ENCODE measurements at regions not wholly inside any gene's neighbourhood (a gene's known extent, or its start where the extent isn't known, plus 50 kb on each side); places are given as distances from the start of the nearest gene placed in this dataset.

- CTCF ChIA-PET, result no interaction called here
- no TSS peak for BruUV-seq (replicated peaks)
- H3K4me3 Mint-ChIP-seq (ENCODE audit: low read depth, unreplicated experiment), result no peak overlapping the region
- H3K27ac Mint-ChIP-seq (ENCODE audit: unreplicated experiment), result no peak overlapping the region
- TF ChIP-seq, protein P1, sequence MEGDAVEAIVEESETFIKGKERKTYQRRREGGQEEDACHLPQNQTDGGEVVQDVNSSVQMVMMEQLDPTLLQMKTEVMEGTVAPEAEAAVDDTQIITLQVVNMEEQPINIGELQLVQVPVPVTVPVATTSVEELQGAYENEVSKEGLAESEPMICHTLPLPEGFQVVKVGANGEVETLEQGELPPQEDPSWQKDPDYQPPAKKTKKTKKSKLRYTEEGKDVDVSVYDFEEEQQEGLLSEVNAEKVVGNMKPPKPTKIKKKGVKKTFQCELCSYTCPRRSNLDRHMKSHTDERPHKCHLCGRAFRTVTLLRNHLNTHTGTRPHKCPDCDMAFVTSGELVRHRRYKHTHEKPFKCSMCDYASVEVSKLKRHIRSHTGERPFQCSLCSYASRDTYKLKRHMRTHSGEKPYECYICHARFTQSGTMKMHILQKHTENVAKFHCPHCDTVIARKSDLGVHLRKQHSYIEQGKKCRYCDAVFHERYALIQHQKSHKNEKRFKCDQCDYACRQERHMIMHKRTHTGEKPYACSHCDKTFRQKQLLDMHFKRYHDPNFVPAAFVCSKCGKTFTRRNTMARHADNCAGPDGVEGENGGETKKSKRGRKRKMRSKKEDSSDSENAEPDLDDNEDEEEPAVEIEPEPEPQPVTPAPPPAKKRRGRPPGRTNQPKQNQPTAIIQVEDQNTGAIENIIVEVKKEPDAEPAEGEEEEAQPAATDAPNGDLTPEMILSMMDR (IDR thresholded peaks at IDR 0.05; ENCODE audit: unreplicated experiment), result no peak
- H3K36me3 Mint-ChIP-seq (ENCODE audit: insufficient read depth, unreplicated experiment), result no peaks in the 10 kb centered on the region
- intact Hi-C loops (cut with micrococcal nuclease; ENCODE audit: unreplicated experiment), result no loop called here
- H3K4me1 Mint-ChIP-seq (ENCODE audit: low read depth, unreplicated experiment), result peaks cover 8% of the 10 kb centered on the region
- DNase-seq, result no peak
- no peaks in the 10 kb centered on the region for H3K27me3 Mint-ChIP-seq (ENCODE audit: unreplicated experiment)
- H3K9me3 Mint-ChIP-seq (ENCODE audit: low read depth, unreplicated experiment), result no peaks in the 10 kb centered on the region
Observed at GRCh38 chr2:144211826-144212225, 308.1 kb downstream of the ZEB2 start.

- CTCF ChIA-PET, result no interaction called here
- no peak for DNase-seq
- TF ChIP-seq, protein P1 (IDR thresholded peaks at IDR 0.05; ENCODE audit: unreplicated experiment), result no peak
- Mint-ChIP-seq H3K27ac (ENCODE audit: unreplicated experiment) (no peak overlapping the region), H3K9me3 (ENCODE audit: low read depth, unreplicated experiment) (no peaks in the 10 kb centered on the region), H3K4me3 (ENCODE audit: low read depth, unreplicated experiment) (no peak overlapping the region), H3K4me1 (ENCODE audit: low read depth, unreplicated experiment) (peaks cover 6% of the 10 kb centered on the region), H3K27me3 (ENCODE audit: unreplicated experiment) (no peaks in the 10 kb centered on the region), H3K36me3 (ENCODE audit: insufficient read depth, unreplicated experiment) (no peaks in the 10 kb centered on the region)
- BruUV-seq (replicated peaks), result no TSS peak
- intact Hi-C loops (cut with micrococcal nuclease; ENCODE audit: unreplicated experiment), result no loop called here
Observed at GRCh38 chr2:144211065-144211464, 308.9 kb downstream of the ZEB2 start.

DNA sequence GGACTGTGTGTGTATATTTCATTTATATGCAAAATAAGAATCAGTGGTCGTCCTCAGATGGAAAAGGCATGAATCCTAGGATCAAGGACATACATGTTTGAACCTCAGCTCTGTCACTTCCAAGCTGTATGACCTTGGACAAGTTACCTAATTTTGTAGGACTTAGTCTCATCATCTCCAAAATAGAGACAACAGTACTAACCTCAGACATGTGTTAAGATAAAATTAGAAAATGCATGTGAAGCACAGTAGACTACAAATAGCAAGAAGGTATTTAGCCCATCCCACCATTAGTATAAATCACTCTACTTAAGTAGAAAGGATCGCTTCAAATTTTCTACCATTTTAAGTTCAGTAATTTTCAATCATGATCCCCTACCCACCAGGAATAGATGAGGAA, 309.8 kb downstream of the ZEB2 start:
- Mint-ChIP-seq H3K36me3 (ENCODE audit: insufficient read depth, unreplicated experiment) (no peaks in the 10 kb centered on the region), H3K27me3 (ENCODE audit: unreplicated experiment) (no peaks in the 10 kb centered on the region), H3K9me3 (ENCODE audit: low read depth, unreplicated experiment) (no peaks in the 10 kb centered on the region), H3K27ac (ENCODE audit: unreplicated experiment) (no peak overlapping the region), H3K4me1 (ENCODE audit: low read depth, unreplicated experiment) (no peaks in the 10 kb centered on the region), H3K4me3 (ENCODE audit: low read depth, unreplicated experiment) (no peak overlapping the region)
- CTCF ChIA-PET, result no interaction called here
- no peak for DNase-seq
- TF ChIP-seq, protein P1 (IDR thresholded peaks at IDR 0.05; ENCODE audit: unreplicated experiment), result no peak
- intact Hi-C loops (cut with micrococcal nuclease; ENCODE audit: unreplicated experiment), result no loop called here
- no TSS peak for BruUV-seq (replicated peaks)

DNA sequence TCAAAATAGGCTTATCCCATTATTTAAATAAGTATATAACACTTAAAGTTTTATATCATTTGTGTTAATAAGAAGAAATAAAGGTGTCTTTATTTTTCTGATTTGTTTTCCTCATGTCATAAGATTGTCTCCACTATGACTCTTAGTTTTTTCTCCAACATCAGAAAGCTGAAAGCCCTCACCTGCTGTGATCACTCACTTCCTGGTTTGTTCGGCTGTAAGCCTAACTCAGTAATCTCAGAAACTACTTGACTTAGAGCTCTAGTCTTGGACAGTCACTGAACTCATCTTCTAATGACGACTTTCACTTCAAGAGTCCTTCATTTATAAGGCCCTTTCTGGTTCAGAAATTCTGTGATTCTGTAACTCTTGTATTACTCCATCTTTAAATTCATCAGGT, 311.0 kb downstream of the ZEB2 start:
- Mint-ChIP-seq H3K4me3 (ENCODE audit: low read depth, unreplicated experiment) (no peak overlapping the region), H3K9me3 (ENCODE audit: low read depth, unreplicated experiment) (no peaks in the 10 kb centered on the region), H3K27ac (ENCODE audit: unreplicated experiment) (no peak overlapping the region), H3K36me3 (ENCODE audit: insufficient read depth, unreplicated experiment) (no peaks in the 10 kb centered on the region), H3K4me1 (ENCODE audit: low read depth, unreplicated experiment) (no peaks in the 10 kb centered on the region), H3K27me3 (ENCODE audit: unreplicated experiment) (no peaks in the 10 kb centered on the region)
- TF ChIP-seq, protein P1 (IDR thresholded peaks at IDR 0.05; ENCODE audit: unreplicated experiment), result no peak
- intact Hi-C loops (cut with micrococcal nuclease; ENCODE audit: unreplicated experiment), result no loop called here
- CTCF ChIA-PET, result no interaction called here
- DNase-seq, result no peak
- no TSS peak for BruUV-seq (replicated peaks)

- Mint-ChIP-seq H3K9me3 (ENCODE audit: low read depth, unreplicated experiment) (no peaks in the 10 kb centered on the region), H3K36me3 (ENCODE audit: insufficient read depth, unreplicated experiment) (no peaks in the 10 kb centered on the region), H3K27ac (ENCODE audit: unreplicated experiment) (no peak overlapping the region), H3K4me3 (ENCODE audit: low read depth, unreplicated experiment) (no peak overlapping the region), H3K4me1 (ENCODE audit: low read depth, unreplicated experiment) (no peaks in the 10 kb centered on the region), H3K27me3 (ENCODE audit: unreplicated experiment) (no peaks in the 10 kb centered on the region)
- no peak for DNase-seq
- no TSS peak for BruUV-seq (replicated peaks)
- TF ChIP-seq, protein P1 (IDR thresholded peaks at IDR 0.05; ENCODE audit: unreplicated experiment), result no peak
- intact Hi-C loops (cut with micrococcal nuclease; ENCODE audit: unreplicated experiment), result no loop called here
- CTCF ChIA-PET, result no interaction called here
Observed at GRCh38 chr2:144206019-144206418, 313.9 kb downstream of the ZEB2 start.
